ENCODE measurements at regions not wholly inside any gene's neighbourhood (a gene's known extent, or its start where the extent isn't known, plus 50 kb on each side); places are given as distances from the start of the nearest gene placed in this dataset.

GRCh38 chr5:168011096-168011495 is 280.3 kb upstream of the WWC1 start:
- Histone ChIP-seq H3K9me3 (replicated peaks in 1 of 2; ENCODE audit: control insufficient read depth in 1 of 2, insufficient read depth in 1 of 2, low read length in 2 of 2) (no peaks in the 10 kb centered on the region), H4K20me1 (ENCODE audit: insufficient read depth, low read length) (no peaks in the 10 kb centered on the region), H3K9ac (ENCODE audit: insufficient read depth, low read length, poor library complexity, severe bottlenecking) (no peak overlapping the region), H3K27ac (ENCODE audit: low read depth in 1 of 2, low read length in 2 of 2) (no peak overlapping the region), H2AFZ (ENCODE audit: insufficient read depth, low read depth, low read length, poor library complexity, severe bottlenecking) (no peak overlapping the region), H3K36me3 (replicated peaks in 1 of 2; ENCODE audit: control insufficient read depth in 1 of 2, insufficient read depth in 2 of 2, low read length in 2 of 2) (no peaks in the 10 kb centered on the region), H3K4me3 (replicated peaks in 1 of 3; ENCODE audit: low read depth in 2 of 3, low read length in 3 of 3) (no peak overlapping the region), H3K27me3 (ENCODE audit: control insufficient read depth in 2 of 2, insufficient read depth in 2 of 2, low read length in 2 of 2) (no peaks in the 10 kb centered on the region), H3K4me1 (ENCODE audit: control insufficient read depth in 1 of 2, insufficient read depth in 2 of 2, low read length in 2 of 2) (no peaks in the 10 kb centered on the region), H3K4me2 (replicated peaks; ENCODE audit: extremely low read depth, low read length, poor library complexity, severe bottlenecking) (no peak overlapping the region), H3K79me2 (ENCODE audit: insufficient read depth, low read length) (no peaks in the 10 kb centered on the region)
- DNase-seq, result no peak
- Mint-ChIP-seq H3K4me3 (no peak overlapping the region), H3K36me3 (no peaks in the 10 kb centered on the region), H3K9me3 (peaks cover 0 to 4% (median 0%) of the 10 kb centered on the region in 7 donors), H3K27me3 (ENCODE audit: low read depth in 3 of 3) (no peaks in the 10 kb centered on the region), H3K4me1 (no peaks in the 10 kb centered on the region), H3K27ac (no peak overlapping the region)
- TF ChIP-seq CTCF (IDR thresholded peaks at IDR 0.05), result no peak
- no CpG with 5 or more reads among the region's 6 CpGs for WGBS (ENCODE audit: insufficient coverage)
- intact Hi-C loops (cut with micrococcal nuclease), result no loop called here

- H3K36me3 Mint-ChIP-seq, result no peaks in the 10 kb centered on the region
These were observed 279.4 kb upstream of the WWC1 start for GRCh38 chr5:168012006-168012405.

More at GRCh38 chr5:168012006-168012405, 279.4 kb upstream of the WWC1 start:
- no peaks in the 10 kb centered on the region for H3K9me3 ChIP-seq (replicated peaks in 1 of 2; ENCODE audit: control insufficient read depth in 1 of 2, insufficient read depth in 1 of 2, low read length in 2 of 2)
- Mint-ChIP-seq H3K4me1 (no peaks in the 10 kb centered on the region), H3K9me3 (peaks cover 0 to 3% (median 0%) of the 10 kb centered on the region in 7 donors), H3K27me3 (ENCODE audit: low read depth in 3 of 3) (no peaks in the 10 kb centered on the region), H3K4me3 (no peak overlapping the region), H3K27ac (no peak overlapping the region)
- DNase-seq, result no peak
- H3K36me3 ChIP-seq (replicated peaks in 1 of 2; ENCODE audit: control insufficient read depth in 1 of 2, insufficient read depth in 2 of 2, low read length in 2 of 2), result no peaks in the 10 kb centered on the region
- H3K27ac ChIP-seq (ENCODE audit: low read depth in 1 of 2, low read length in 2 of 2), result no peak overlapping the region
- H4K20me1 ChIP-seq (ENCODE audit: insufficient read depth, low read length), result no peaks in the 10 kb centered on the region
- no peaks in the 10 kb centered on the region for H3K79me2 ChIP-seq (ENCODE audit: insufficient read depth, low read length)
- H3K4me3 ChIP-seq (replicated peaks in 1 of 3; ENCODE audit: low read depth in 2 of 3, low read length in 3 of 3), result no peak overlapping the region
- no peaks in the 10 kb centered on the region for H3K27me3 ChIP-seq (ENCODE audit: control insufficient read depth in 2 of 2, insufficient read depth in 2 of 2, low read length in 2 of 2)
- H3K4me1 ChIP-seq (ENCODE audit: control insufficient read depth in 1 of 2, insufficient read depth in 2 of 2, low read length in 2 of 2), result no peaks in the 10 kb centered on the region
- intact Hi-C loops (cut with micrococcal nuclease), result no loop called here
- no peak for TF ChIP-seq CTCF (IDR thresholded peaks at IDR 0.05)
- 92% methylated on average over 2 of the region's 5 CpGs for WGBS (ENCODE audit: insufficient coverage)
- H3K4me2 ChIP-seq (replicated peaks; ENCODE audit: extremely low read depth, low read length, poor library complexity, severe bottlenecking), result no peak overlapping the region
- no peak overlapping the region for H2AFZ ChIP-seq (ENCODE audit: insufficient read depth, low read depth, low read length, poor library complexity, severe bottlenecking)
- no peak overlapping the region for H3K9ac ChIP-seq (ENCODE audit: insufficient read depth, low read length, poor library complexity, severe bottlenecking)

Measured in CD14-positive monocyte (primary cell).